ENCODE measurements at regions not wholly inside any gene's neighbourhood (a gene's known extent, or its start where the extent isn't known, plus 50 kb on each side); places are given as distances from the start of the nearest gene placed in this dataset.

DNA sequence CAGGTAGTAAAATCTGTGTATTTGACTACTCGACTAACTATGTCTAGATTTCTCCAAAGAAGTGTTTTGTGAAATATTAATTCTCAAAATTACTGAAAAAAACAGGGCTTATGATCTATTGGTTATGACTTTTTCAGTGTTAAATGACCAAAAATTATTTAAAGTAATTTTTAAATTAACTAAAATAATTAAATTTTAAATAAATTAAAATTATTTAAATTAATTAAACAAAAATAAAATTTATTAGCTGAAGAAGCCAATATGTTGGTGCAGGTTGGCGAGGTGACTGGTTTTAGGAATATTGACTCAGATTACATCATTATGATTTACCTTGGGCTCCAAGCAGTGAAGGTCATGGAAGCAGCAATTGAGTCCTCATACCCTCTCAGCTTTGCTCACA lies 483.2 kb downstream of the PTPRC start:
- no peak for DNase-seq

DNA sequence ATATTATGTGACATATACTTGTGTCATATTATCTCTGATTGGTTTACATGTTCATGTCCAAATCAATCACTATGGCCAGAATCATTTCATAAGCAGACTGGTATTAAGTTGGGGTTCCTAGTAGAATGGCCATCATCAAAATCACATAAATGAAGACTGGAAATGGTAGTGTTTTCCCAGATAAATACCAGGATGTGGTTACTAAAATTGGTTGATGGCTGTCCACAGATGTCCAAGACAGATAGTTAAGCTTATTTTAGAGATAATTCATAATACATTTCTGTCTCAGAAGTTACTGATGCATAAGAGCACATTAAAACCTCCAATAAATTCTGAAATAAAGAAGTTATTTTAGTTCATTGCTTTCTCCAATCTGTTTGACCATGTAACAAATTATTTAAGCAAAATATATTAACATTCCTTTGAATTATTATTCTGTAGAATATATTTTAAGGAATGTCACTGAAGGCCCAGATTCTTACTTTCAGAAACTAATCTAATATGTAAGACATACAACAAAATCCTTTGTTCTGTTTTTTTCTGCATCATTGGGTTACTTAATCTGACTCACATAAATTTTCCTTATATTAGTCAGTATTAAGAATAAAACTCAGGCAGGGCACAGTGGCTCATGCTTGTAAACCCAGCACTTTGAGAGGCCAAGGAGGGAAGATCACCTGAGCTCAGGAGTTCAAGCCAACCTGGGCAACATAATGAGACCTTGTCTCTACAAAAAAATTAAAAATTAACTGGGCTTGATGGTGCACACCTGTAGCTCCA lies 483.9 kb downstream of the PTPRC start:
- no peak for DNase-seq

DNA sequence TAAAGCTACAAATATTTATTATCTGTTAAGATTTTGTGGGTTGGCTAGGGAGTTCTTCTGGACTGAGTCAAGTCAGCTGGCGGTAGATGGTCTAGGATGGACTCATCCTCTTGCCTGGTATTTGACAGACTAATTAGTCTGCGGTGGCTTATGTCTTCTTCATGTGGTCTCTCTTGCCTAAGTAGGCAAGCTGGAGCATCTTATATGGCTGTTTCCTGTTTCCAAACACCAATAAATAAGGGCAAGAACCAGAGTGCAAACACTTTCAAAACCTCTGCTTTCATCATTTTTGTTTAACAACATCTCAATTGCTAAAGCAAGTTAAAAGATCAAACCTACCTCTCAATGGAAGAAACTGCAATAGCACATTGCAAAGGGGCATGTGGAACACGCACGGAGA lies 484.8 kb downstream of the PTPRC start:
- no peak for DNase-seq

DNA sequence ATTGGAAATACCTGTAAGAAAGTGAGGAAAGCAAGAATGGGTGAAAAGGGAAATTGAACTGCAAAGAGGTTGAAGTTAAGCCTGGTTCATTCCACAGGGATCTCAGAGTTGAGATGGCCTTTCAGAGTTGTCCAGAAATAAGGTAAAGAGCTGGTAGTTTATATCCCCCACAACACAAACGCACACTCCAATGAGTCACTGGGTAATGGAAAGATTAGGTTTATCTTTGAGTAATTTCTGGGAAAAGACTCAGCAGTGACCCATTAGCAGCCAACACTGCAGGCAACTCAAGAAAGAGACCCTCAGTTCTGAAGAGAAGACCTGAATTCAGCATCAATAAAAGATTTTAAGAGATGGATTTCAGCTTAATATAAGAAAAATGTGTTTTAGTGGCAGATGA lies 485.5 kb downstream of the PTPRC start:
- DNase-seq, result no peak

DNA sequence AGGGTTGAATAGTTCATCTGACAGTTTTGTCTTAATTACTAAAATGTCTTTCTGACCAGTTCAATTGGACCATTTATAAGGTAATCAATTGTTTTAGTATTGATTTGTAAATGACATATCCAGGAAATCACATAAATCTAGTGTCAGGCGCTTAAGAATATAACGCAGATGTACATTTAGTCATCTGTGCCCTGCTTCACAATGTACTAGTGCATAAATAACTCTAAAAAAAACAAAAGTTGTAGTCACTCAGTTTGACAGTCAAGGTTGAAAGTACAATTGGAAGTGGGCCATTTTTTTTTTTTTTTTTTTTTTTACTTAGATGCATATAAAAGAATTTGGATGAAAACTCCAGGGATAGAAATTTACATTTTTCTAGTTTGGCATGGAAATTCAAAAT lies 490.4 kb downstream of the PTPRC start:
- no peak for DNase-seq

DNA sequence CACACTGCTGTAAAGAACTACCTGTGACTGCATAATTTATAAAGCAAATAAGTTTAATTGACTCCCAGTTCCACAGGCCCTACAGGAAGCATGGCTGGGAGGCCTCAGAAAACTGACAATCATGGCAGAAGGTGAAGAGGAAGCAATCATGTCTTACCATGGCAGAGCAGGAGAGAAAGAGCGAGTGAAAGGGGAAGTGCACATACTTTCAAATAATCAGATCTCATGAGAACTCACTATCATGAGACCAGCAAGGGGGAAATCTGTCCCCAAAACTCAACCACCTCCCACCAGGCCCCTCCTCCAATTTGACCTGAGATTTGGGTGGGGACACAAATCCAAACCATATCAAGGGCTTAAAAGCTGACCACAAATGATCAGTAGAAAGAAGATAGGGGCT lies 493.2 kb downstream of the PTPRC start:
- no peak for DNase-seq

DNA sequence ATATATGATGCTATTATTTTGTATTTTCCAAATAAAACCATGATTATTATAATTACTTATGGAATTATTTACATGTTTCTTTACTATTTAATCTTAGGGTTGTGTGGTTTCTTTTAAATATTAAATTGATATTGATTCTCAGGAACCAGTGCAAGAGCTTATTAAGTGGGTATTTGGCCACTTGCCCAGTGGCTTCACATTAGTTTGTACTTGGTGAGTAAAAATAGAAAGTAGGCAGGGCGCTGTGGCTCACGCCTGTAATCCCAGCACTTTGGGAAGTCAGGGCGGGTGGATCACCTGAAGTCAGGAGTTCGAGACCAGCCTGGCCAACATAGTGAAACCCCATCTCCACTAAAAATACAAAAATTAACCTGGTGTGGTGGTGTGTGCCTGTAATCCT lies 497.1 kb downstream of the PTPRC start:
- no peak for DNase-seq

DNA sequence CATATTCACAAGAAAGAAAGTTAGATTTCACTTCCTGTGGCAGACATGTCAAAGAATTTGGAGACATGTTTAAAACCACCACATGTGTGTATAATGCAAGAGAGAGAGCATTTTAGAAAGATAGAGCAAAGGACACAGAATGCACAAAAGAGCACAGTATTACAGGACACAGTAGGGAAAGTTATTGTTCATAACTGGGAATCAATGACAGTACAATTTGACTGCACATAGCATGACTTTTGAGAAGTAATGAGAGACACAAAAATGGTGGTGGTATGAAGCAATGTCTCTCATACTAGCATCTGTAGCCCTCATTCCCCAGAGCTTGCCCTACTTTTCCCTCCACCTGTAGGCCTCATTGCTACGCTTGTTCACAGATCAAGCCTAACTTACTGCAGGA lies 499.2 kb downstream of the PTPRC start:
- no peak for DNase-seq

DNA sequence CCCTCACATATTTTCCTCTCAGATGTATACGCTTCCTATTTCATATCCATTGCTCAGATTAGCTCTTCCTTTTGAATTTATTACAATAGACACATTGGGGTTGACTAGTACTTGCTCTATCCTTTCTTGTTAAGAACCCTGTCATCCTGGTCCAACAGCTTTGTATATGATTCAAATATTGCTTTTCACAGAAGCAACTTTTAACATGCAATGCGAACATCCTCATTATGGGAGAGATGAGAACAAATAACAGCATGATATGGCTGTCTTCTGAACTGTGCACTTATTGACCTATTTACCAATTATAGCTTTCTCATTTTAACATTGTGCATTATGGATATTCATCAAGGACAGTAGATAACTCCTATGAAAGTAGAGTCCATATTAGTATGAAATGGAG lies 510.8 kb downstream of the PTPRC start:
- DNase-seq, result no peak

DNA sequence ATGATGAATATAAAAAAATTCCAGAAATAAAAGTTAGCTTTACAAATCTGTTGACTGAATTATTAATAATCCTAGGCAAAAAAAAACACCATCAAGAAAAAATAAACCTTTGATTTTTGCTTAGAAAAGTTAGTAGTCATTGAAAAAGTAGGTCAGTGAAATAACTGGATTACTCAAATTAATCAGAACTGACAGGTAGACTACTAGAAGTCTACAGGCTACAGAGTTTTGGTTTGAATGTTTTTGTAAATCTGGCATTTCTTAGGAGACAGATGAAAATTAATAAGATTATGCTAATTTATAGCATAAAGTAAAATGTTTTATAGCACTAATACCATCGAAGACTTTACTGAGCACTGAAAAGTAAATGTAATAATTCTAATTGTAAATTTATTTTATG lies 511.9 kb downstream of the PTPRC start:
- no peak for DNase-seq

DNA sequence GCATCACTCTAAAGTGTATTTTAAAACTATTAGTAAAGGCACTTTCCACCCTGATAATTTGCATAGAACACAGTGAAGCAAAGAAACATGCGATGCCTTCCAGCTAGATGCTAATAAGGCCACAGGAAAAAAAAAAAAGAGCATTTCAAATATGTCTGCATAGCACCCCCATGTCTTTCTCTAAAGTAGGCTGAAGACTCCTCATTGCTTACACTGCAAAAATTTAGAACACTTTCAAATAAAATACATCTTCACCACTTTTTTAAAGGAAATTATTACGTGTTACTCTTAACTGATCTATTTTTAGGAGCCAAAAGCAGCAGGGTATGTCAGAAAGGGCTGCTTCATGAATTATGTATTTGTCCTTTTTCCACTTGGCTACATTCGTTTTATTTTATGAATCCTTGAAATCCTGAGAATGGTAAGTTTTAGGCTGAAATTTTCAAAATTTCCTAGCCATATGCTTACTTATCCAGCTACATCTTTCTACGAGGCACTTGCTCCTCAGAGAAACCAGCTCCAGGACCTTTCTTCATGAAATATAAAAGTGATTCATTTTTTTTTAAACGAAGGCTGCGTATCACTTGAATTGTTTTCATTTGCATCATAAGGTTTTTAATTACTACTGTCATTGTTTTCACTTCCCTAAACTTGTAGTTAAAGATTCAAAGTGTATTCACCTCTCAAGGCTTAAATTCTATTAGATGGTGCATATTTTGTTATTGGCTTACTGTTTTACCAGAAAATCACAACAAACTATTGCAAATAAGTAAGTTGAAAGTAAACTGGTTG lies 513.0 kb downstream of the PTPRC start:
- DNase-seq, result no peak

DNA sequence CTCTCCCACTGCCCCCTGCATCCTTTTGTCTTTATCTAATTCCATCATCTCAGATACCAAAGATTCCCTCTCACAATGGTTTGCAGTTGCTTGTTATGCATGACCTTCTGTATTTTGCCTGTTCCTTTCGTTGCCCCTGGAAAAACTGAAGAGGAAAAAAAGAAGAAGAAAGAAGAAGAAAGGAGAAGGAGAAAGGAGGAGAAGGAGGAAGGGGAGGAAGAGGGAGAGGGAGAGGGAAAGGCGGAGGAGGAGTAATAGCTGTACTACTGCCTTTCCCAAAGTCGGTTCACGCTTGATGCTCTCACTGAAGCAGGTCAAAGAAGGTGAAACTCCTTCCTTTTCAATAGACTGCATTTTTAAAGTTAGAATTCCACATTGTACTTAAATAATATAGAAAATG lies 513.8 kb downstream of the PTPRC start:
- DNase-seq, result no peak

DNA sequence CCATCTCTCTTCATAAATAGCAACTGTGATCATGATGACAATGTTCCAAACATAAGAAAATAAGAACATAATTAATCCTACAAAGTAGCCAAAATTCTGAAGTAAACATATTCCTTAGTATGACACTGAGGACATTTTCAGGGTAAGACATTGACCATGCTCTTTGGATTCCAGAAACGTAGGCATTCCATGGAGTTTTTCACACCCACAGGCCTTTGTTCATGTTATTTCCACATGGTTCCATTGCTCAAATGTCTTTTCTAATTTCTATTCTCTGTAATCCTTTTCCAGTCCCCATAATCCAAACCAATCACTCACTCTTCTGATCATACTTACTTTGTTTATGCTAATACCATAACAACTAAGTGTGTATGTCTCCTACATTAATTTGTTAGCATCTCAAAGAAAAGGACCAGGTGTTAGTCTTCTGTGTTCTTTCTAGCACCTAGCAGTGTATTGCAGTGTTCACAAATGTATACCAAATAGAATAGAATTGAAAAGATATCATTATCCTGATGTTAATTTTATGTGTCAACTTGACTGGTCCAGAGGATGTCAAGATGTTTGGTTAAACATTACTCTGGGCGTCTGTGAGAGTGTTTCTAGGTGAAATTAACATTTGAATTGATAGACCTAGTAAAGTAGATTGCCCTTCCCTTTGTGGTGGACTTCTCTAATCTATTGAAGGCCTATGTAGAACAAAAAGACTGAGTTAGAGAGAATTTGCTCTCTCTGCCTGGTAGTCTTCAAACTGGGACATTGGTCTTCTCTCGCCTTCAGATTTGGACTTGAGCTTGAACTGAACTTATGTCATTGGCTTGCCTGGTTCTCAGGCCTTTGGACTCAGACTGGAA lies 516.6 kb downstream of the PTPRC start:
- DNase-seq, result no peak

DNA sequence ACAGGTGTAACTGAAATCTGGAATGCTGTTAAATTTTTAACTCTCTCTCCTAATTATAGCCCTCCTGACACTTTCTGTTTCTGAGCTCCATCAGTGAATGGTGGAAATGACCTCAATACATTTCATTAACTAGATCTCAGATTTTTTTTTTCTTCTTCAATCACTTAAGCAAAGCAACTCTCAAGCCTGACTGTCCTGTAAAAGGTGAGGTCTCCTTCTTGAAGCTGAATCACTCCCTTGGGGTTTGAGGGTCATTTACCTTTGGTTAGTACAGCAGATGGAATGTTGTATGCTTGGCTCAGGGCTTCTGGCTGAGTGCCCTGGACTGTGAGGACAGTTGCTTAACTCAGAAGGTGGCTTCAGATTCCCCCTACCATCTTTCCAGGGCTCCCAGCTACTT lies 518.7 kb downstream of the PTPRC start:
- DNase-seq, result no peak

DNA sequence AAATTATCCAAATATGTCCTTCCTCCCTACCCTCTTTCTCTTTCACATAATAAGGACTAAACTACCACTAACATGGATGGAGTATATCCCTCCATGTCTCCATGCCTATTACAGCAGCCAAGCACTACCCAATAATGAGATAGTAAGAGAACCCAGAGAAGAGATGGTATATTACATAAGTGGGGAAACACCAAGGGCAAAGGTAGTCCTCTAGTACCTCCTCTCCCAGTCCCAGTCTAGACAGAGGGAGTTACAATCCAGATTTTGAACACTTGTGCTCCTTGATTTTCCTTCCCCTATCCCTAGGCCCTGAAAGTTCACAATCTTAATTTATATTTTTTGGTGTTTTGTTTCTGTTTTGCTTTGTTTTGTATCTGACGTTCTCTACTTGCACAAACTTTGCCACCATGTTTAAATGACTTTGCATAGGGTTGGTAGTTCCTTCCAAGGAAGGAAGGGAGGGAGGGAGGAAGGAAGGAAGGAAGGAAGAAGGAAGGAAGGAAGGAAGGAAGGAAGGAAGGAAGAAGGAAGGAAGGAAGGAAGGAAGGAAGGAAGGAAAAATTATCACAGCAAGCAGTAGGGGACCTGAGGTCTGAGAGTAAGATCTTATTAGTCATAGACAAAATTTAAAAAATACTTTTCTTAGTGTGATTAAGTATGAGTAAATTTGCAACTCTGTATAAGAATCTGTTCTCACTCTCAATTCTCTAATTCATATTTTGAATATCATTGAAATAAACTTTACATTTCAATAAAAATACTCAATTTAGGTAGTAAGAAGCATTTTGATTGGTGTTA lies 521.9 kb downstream of the PTPRC start:
- no peak for DNase-seq

DNA sequence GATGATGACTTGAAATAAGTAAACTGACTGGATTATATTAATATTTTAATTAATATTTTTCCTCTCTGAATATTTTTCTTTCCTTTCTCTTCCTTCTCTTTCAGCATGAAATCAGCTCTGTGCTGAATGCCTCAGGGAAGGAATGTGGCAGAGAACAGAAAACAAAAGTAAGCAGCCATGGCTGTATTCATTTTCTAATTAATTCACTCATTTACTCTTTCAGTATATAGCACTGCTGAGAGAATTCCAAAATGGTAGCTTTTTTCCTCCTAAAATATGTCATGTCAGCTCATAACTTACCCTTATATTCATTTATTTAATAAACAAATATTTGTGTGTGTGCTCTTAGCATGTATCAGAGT lies 522.5 kb downstream of the PTPRC start:
- DNase-seq, result no peak

DNA sequence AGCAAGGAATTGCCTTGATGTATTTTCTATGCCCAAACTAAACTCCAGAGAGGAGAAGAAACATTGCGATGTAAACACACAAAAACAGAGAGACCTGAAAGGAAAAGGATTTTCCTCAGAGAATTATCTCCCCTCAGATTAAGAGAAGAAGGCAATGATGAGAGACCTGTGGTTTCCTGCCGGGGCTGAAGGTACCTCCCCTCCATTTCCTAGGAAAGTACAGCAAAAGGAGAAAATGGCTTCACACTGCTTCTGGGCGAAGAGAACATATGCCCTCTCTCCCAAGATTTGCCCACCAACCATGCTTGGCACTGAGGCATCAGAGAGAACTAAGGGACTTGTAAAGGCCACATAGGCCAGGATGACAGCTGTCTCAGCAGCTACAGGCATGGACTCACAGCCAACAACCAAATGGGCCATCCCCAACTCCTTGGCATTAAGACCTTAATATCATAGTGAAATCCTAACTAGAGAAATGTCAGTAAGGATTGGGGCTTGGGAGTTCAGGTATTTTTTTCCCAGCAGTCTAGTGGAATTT lies 523.0 kb downstream of the PTPRC start:
- DNase-seq, result no peak

DNA sequence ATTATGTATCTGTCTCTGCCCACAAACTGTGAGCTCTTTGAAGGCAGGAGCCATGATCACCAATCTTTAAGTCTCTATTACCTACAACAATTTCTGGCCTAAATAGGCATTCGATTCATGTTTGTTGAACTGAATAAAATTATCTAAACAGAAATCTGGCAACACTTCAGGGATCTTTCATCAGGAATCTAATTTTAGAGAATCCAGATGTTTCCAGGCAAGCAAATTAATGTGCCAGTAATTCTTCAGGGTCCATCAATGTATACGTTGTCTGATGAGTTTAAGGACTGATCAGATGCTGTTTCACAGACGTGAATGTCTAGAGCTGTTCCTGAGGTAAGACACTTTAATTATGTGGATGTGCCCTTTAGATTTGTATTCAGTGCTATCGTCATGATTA lies 524.4 kb downstream of the PTPRC start:
- DNase-seq, result no peak

DNA sequence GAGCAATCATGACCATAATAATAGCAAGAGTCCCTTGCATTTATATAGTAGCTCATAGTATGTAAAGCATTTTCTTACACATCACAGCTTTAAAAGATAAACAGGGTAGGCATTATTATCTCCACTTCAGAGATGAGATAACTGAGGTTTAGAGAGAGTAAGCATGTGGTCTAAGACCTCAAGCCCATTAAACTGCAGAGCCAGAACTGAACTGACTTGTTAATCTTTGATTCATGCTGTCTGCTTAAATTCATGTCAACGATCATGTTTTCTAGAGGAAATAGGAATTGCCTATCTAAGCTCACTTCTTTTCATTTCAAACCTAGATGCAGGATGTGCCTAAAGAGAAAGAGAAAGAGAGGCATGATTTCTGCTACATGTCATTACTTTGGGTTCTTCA lies 524.8 kb downstream of the PTPRC start:
- DNase-seq, result no peak

DNA sequence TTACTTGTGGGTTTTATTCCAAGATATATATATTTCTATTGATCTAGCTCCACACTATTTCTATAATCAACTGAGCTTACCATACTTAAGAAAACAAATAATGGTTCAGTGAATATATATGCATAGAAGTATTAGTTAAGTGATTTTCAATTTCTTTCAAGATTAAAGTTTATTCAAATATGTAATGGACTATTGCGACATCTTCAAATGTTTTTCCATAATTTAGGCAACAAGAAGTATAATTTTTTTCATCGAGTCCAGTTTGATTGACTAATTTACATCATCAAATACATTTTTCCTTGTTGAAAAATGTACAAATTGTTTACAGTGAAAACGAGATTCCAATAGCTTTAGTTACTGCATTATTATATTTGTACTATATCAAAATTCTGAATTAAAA lies 528.6 kb downstream of the PTPRC start:
- no peak for DNase-seq

DNA sequence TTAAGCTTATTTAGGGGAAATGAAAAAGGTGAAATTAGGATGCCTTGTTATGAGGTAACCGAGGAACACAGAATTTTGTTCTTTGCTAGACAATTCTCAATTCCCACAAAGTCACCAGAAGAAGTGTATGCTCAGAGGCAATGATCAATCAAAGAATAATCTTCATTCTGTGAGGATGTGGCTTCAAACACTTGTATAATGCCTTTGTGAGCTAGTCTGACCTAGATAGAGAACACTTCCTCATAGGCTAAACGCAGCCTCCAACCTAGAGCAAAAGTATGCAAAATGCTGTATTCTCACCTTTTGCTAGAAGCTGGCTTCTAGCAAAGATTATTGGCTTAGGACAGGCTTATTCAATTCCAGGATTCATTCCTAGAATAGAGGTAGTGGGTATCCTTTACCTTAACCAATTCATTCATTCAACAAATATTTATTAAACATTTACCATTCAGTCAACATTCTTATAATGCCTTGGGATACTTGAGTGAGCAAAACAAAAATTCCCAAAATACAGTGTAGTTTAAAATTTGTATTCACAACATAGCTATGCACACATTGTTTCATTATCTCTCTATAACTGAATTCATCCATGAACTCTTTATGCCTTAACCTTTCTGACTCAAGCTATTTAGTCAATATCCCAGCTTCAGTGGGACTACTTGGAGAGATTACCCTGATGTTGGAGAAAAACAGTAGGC lies 530.2 kb downstream of the PTPRC start:
- DNase-seq, result no peak

DNA sequence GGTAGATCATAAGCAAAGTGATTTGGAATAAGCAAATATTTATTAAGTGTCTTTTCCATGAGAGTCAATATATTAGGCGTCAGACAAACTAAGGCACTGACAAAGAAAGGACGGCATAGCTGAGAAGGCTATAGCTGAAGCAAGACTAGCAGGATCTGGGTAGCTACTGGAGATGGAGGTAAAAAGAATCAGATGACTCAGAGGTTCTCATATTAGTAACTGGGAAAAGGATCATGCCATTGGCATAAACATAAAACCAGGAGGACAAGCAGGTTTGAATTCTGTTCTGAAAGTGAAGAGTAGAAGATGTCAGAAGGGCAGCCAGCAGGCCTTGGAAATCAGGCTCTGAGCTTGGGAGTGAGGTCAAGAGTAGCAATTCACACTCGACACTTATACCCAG lies 531.9 kb downstream of the PTPRC start:
- DNase-seq, result no peak
